GM19395 (cell line): ENCODE measurements at regions not wholly inside any gene's neighbourhood (a gene's known extent, or its start where the extent isn't known, plus 50 kb on each side); places are given as distances from the start of the nearest gene placed in this dataset.

ENCODE experiments used
- ATAC-seq: cut with Tn5 transposase; IDR thresholded peaks from one replicate; pipeline ENCODE4 v1.9.1; 2021; ENCODE audit warnings: mild to moderate bottlenecking, moderate library complexity; ENCODE audit not compliant: unreplicated experiment

- ATAC-seq: no peak
Measured at GRCh38 chr3:175911937-175912336, 1052.8 kb downstream of the NAALADL2 start.

GRCh38 chr3:175902226-175902625 lies 1043.1 kb downstream of the NAALADL2 start:
- no peak for ATAC-seq

GRCh38 chr3:175898194-175898593 lies 1039.1 kb downstream of the NAALADL2 start:
- ATAC-seq: no peak

GRCh38 chr3:175896655-175897054 lies 1037.5 kb downstream of the NAALADL2 start:
- ATAC-seq: no peak

GRCh38 chr3:175895731-175896130 lies 1036.6 kb downstream of the NAALADL2 start:
- no peak for ATAC-seq

- no peak for ATAC-seq
Measured at GRCh38 chr3:175893566-175893965, 1034.4 kb downstream of the NAALADL2 start.

GRCh38 chr3:175890066-175890465 lies 1030.9 kb downstream of the NAALADL2 start:
- ATAC-seq: no peak

- no peak for ATAC-seq
Measured at GRCh38 chr3:175885231-175885766, 1026.2 kb downstream of the NAALADL2 start.

- no peak for ATAC-seq
Measured at GRCh38 chr3:175879417-175879816, 1020.3 kb downstream of the NAALADL2 start.

GRCh38 chr3:175869404-175869803 lies 1010.3 kb downstream of the NAALADL2 start:
- no peak for ATAC-seq

GRCh38 chr3:175868626-175869025 lies 1009.5 kb downstream of the NAALADL2 start:
- no peak for ATAC-seq

- ATAC-seq: no peak
Measured at GRCh38 chr3:175865724-175866123, 1006.6 kb downstream of the NAALADL2 start.

- ATAC-seq: no peak
Measured at GRCh38 chr3:175861916-175862315, 1002.8 kb downstream of the NAALADL2 start.
